NOMO-1 treated with dmso at 0.1 percent for 144 hours (cell line): ENCODE measurements at regions not wholly inside any gene's neighbourhood (a gene's known extent, or its start where the extent isn't known, plus 50 kb on each side); places are given as distances from the start of the nearest gene placed in this dataset.

Experiments used
- DNase-seq: peaks from one replicate; lab custom pipeline; 2025; ENCODE audit not compliant: unreplicated experiment; lab: John Stamatoyannopoulos, UW

GRCh38 chr12:28601570-28602058 lies 411.4 kb downstream of the CCDC91 start:
- no peak for DNase-seq

- no peak for DNase-seq
Measured at GRCh38 chr12:28602786-28603185, 412.5 kb downstream of the CCDC91 start.

GRCh38 chr12:28603239-28603638 lies 413.0 kb downstream of the CCDC91 start:
- no peak for DNase-seq

GRCh38 chr12:28603801-28604200 lies 413.5 kb downstream of the CCDC91 start:
- no peak for DNase-seq

- DNase-seq = no peak
Measured at GRCh38 chr12:28604240-28604639, 414.0 kb downstream of the CCDC91 start.

- no peak for DNase-seq
Measured at GRCh38 chr12:28606967-28607557, 416.8 kb downstream of the CCDC91 start.

GRCh38 chr12:28610401-28611114 lies 420.3 kb downstream of the CCDC91 start:
- no peak for DNase-seq

GRCh38 chr12:28611115-28611435 lies 420.8 kb downstream of the CCDC91 start:
- DNase-seq = no peak

GRCh38 chr12:28611449-28611848 lies 421.2 kb downstream of the CCDC91 start:
- DNase-seq = no peak

GRCh38 chr12:28618171-28618570 lies 427.9 kb downstream of the CCDC91 start:
- no peak for DNase-seq

- DNase-seq = no peak
Measured at GRCh38 chr12:28618772-28619171, 428.5 kb downstream of the CCDC91 start.

GRCh38 chr12:28620281-28620680 lies 430.0 kb downstream of the CCDC91 start:
- DNase-seq = no peak

GRCh38 chr12:28622406-28622805 lies 432.1 kb downstream of the CCDC91 start:
- no peak for DNase-seq

- no peak for DNase-seq
Measured at GRCh38 chr12:28626504-28626903, 436.2 kb downstream of the CCDC91 start.

GRCh38 chr12:28629691-28630090 lies 439.4 kb downstream of the CCDC91 start:
- no peak for DNase-seq

GRCh38 chr12:28631831-28632230 lies 441.6 kb downstream of the CCDC91 start:
- DNase-seq = no peak

- DNase-seq = no peak
Measured at GRCh38 chr12:28640519-28640918, 450.3 kb downstream of the CCDC91 start.

- DNase-seq = no peak
Measured at GRCh38 chr12:28645436-28645835, 455.2 kb downstream of the CCDC91 start.

- no peak for DNase-seq
Measured at GRCh38 chr12:28645891-28646290, 455.6 kb downstream of the CCDC91 start.

GRCh38 chr12:28650906-28651305 lies 460.6 kb downstream of the CCDC91 start:
- no peak for DNase-seq

GRCh38 chr12:28652239-28652638 lies 462.0 kb downstream of the CCDC91 start:
- DNase-seq = no peak

GRCh38 chr12:28681980-28682379 lies 467.1 kb upstream of the FAR2 start:
- no peak for DNase-seq

- no peak for DNase-seq
Measured at GRCh38 chr12:28683366-28683765, 465.7 kb upstream of the FAR2 start.
